ENCODE measurements at regions not wholly inside any gene's neighbourhood (a gene's known extent, or its start where the extent isn't known, plus 50 kb on each side); places are given as distances from the start of the nearest gene placed in this dataset.

GRCh38 chr14:46256381-46256780 lies 395.2 kb downstream of the RPL10L start:
- Histone ChIP-seq H3K9me3 (no peaks in the 10 kb centered on the region), H3K4me3 (no peak overlapping the region), H3K27me3 (no peaks in the 10 kb centered on the region), H3K36me3 (no peaks in the 10 kb centered on the region), H3K27ac (no peak overlapping the region), H3K4me1 (no peaks in the 10 kb centered on the region)
- no peak for ATAC-seq
- TF ChIP-seq CTCF (IDR thresholded peaks at IDR 0.05) (no peak), EP300 (IDR thresholded peaks at IDR 0.05) (no peak), POLR2AphosphoS5 (IDR thresholded peaks at IDR 0.05) (no peak), POLR2A (IDR thresholded peaks at IDR 0.05) (no peak)
- 66 to 70% methylated on average over 3 of the region's 3 CpGs for WGBS, 2 donors (ENCODE audit: low coverage in 1 of 2)

- no peaks in the 10 kb centered on the region for H3K9me3 ChIP-seq
- no peaks in the 10 kb centered on the region for H3K4me1 ChIP-seq
- no peak overlapping the region for H3K4me3 ChIP-seq
- no peaks in the 10 kb centered on the region for H3K27me3 ChIP-seq
- no peak for ATAC-seq
- H3K27ac ChIP-seq = no peak overlapping the region
- no peaks in the 10 kb centered on the region for H3K36me3 ChIP-seq
- TF ChIP-seq POLR2A (IDR thresholded peaks at IDR 0.05) = no peak
- peak in 3 of 4 experiments; percentile 5 to 40 (median 28) for TF ChIP-seq CTCF (IDR thresholded peaks at IDR 0.05)
These were observed 401.4 kb downstream of the RPL10L start for GRCh38 chr14:46250113-46250703.

GRCh38 chr14:46248001-46248630 lies 403.5 kb downstream of the RPL10L start:
- no peaks in the 10 kb centered on the region for H3K36me3 ChIP-seq
- no peak overlapping the region for H3K27ac ChIP-seq
- H3K9me3 ChIP-seq = no peaks in the 10 kb centered on the region
- ATAC-seq = no peak
- H3K4me1 ChIP-seq = no peaks in the 10 kb centered on the region
- 38 to 43% methylated on average over 1 of the region's 1 CpG for WGBS, 2 donors (ENCODE audit: low coverage in 1 of 2)
- no peak for TF ChIP-seq CTCF (IDR thresholded peaks at IDR 0.05)
- no peak for TF ChIP-seq EP300 (IDR thresholded peaks at IDR 0.05)
- TF ChIP-seq POLR2A (IDR thresholded peaks at IDR 0.05) = no peak
- no peak for TF ChIP-seq POLR2AphosphoS5 (IDR thresholded peaks at IDR 0.05)
- H3K27me3 ChIP-seq = no peaks in the 10 kb centered on the region
- H3K4me3 ChIP-seq = no peak overlapping the region

GRCh38 chr14:46245276-46245675 lies 406.3 kb downstream of the RPL10L start:
- TF ChIP-seq POLR2A (IDR thresholded peaks at IDR 0.05) = no peak
- TF ChIP-seq CTCF (IDR thresholded peaks at IDR 0.05) = no peak
- TF ChIP-seq POLR2AphosphoS5 (IDR thresholded peaks at IDR 0.05) = no peak
- TF ChIP-seq EP300 (IDR thresholded peaks at IDR 0.05) = no peak
- no peak for ATAC-seq
- no peaks in the 10 kb centered on the region for H3K4me1 ChIP-seq
- H3K4me3 ChIP-seq = no peak overlapping the region
- no peak overlapping the region for H3K27ac ChIP-seq
- no peaks in the 10 kb centered on the region for H3K9me3 ChIP-seq
- H3K36me3 ChIP-seq = no peaks in the 10 kb centered on the region
- WGBS, 2 donors (ENCODE audit: low coverage in 1 of 2) = 78 to 83% methylated on average over 2 of the region's 2 CpGs
- no peaks in the 10 kb centered on the region for H3K27me3 ChIP-seq

- no peak for ATAC-seq
- H3K9me3 ChIP-seq = no peaks in the 10 kb centered on the region
- no peaks in the 10 kb centered on the region for H3K36me3 ChIP-seq
- no peak overlapping the region for H3K27ac ChIP-seq
- H3K27me3 ChIP-seq = no peaks in the 10 kb centered on the region
- no peaks in the 10 kb centered on the region for H3K4me1 ChIP-seq
- no peak overlapping the region for H3K4me3 ChIP-seq
- no peak for TF ChIP-seq POLR2A (IDR thresholded peaks at IDR 0.05)
- no peak for TF ChIP-seq EP300 (IDR thresholded peaks at IDR 0.05)
- no peak for TF ChIP-seq CTCF (IDR thresholded peaks at IDR 0.05)
- 46 to 60% methylated on average over 2 of the region's 2 CpGs for WGBS, 2 donors (ENCODE audit: low coverage in 1 of 2)
These were observed 417.8 kb downstream of the RPL10L start for GRCh38 chr14:46233786-46234185.
